ENCODE measurements at regions not wholly inside any gene's neighbourhood (a gene's known extent, or its start where the extent isn't known, plus 50 kb on each side); places are given as distances from the start of the nearest gene placed in this dataset.

DNA sequence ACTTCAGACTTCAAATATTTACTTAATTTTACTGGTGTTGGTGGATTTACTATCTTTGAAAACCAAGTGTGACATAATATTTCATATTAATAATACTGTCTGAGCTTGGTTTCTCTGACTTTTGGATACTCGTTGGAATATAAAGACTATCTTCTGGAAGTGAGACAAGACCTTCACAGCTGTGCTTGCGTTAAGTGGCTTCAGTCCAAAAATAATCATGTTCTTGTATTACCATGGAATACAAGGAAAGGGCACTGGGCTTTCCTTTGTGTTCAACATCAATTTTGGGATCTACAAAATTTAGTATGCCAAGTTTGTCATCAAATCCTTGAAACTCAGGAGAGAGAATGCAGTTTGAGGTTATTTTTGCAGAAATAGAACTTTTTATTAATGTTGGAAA, 712.4 kb upstream of the LCORL start:
- TF ChIP-seq, protein P1, sequence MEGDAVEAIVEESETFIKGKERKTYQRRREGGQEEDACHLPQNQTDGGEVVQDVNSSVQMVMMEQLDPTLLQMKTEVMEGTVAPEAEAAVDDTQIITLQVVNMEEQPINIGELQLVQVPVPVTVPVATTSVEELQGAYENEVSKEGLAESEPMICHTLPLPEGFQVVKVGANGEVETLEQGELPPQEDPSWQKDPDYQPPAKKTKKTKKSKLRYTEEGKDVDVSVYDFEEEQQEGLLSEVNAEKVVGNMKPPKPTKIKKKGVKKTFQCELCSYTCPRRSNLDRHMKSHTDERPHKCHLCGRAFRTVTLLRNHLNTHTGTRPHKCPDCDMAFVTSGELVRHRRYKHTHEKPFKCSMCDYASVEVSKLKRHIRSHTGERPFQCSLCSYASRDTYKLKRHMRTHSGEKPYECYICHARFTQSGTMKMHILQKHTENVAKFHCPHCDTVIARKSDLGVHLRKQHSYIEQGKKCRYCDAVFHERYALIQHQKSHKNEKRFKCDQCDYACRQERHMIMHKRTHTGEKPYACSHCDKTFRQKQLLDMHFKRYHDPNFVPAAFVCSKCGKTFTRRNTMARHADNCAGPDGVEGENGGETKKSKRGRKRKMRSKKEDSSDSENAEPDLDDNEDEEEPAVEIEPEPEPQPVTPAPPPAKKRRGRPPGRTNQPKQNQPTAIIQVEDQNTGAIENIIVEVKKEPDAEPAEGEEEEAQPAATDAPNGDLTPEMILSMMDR (IDR thresholded peaks at IDR 0.05; ENCODE audit: low read depth, low read length, poor library complexity, severe bottlenecking) = no peak
- no peak for TF ChIP-seq EZH2phosphoT487 (IDR thresholded peaks at IDR 0.05; ENCODE audit: borderline replicate concordance, low read length)

Data from DOHH2 (cell line).